ENCODE measurements at regions not wholly inside any gene's neighbourhood (a gene's known extent, or its start where the extent isn't known, plus 50 kb on each side); places are given as distances from the start of the nearest gene placed in this dataset.

DNA sequence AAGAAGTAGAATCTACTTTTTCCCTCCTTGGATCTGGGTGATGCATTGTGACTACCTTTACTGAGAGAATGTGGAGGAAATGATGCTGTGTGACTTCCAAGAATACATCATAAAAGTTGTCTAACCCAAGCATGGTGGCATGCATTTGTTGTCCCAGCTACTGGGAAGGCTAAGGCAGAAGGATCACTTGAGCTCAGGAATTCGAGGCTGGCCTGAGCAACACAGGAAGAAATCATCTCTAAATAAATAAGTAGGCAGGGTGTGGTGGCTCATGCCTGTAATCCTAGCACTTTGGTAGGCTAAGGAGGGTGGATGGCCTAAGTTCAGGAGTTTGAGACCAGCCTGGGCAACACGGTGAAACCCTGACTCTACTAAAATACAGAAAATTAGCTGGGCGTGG lies 143.2 kb upstream of the VLDLR start:
- H3K4me2 ChIP-seq (ENCODE audit: low read length), result peak overlapping the region; percentile 38
- no peaks in the 10 kb centered on the region for H4K20me1 ChIP-seq (ENCODE audit: insufficient read depth, low read length)
- FAIRE-seq, result no peak
- H2AFZ ChIP-seq (ENCODE audit: low read depth, low read length), result no peak overlapping the region
- no peak overlapping the region for H3K27ac ChIP-seq (ENCODE audit: low read depth, low read length)
- H3K27me3 ChIP-seq (ENCODE audit: insufficient read depth, low read length), result no peaks in the 10 kb centered on the region
- H3K36me3 ChIP-seq (ENCODE audit: insufficient read depth, low read length), result no peaks in the 10 kb centered on the region
- peaks cover 6% of the 10 kb centered on the region for H3K36me3 Mint-ChIP-seq (ENCODE audit: low read depth, unreplicated experiment)
- no peaks in the 10 kb centered on the region for H3K9me3 ChIP-seq (ENCODE audit: insufficient read depth, low read depth, low read length)
- no peak overlapping the region for H3K9ac ChIP-seq (ENCODE audit: low read length)
- TF ChIP-seq, protein P1, sequence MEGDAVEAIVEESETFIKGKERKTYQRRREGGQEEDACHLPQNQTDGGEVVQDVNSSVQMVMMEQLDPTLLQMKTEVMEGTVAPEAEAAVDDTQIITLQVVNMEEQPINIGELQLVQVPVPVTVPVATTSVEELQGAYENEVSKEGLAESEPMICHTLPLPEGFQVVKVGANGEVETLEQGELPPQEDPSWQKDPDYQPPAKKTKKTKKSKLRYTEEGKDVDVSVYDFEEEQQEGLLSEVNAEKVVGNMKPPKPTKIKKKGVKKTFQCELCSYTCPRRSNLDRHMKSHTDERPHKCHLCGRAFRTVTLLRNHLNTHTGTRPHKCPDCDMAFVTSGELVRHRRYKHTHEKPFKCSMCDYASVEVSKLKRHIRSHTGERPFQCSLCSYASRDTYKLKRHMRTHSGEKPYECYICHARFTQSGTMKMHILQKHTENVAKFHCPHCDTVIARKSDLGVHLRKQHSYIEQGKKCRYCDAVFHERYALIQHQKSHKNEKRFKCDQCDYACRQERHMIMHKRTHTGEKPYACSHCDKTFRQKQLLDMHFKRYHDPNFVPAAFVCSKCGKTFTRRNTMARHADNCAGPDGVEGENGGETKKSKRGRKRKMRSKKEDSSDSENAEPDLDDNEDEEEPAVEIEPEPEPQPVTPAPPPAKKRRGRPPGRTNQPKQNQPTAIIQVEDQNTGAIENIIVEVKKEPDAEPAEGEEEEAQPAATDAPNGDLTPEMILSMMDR (IDR thresholded peaks at IDR 0.05; ENCODE audit: insufficient read depth, low read depth, low read length), result no peak
- TF ChIP-seq EZH2 (IDR thresholded peaks at IDR 0.05; ENCODE audit: insufficient read depth, low read length), result no peak
- H3K4me3 ChIP-seq (ENCODE audit: insufficient read depth, low read depth, low read length), result no peak overlapping the region
- peaks cover 4% of the 10 kb centered on the region for H3K4me1 Mint-ChIP-seq (ENCODE audit: low read depth, unreplicated experiment)
- no peaks in the 10 kb centered on the region for H3K79me2 ChIP-seq (ENCODE audit: insufficient read depth, low read length)
- no peak overlapping the region for H3K4me3 Mint-ChIP-seq (ENCODE audit: unreplicated experiment)
- H3K27me3 Mint-ChIP-seq (ENCODE audit: low read depth, unreplicated experiment), result no peaks in the 10 kb centered on the region
- no peak overlapping the region for H3K27ac Mint-ChIP-seq (ENCODE audit: unreplicated experiment)
- DNase-seq (ENCODE audit: low read depth), result no peak
- peaks cover 5% of the 10 kb centered on the region for H3K4me1 ChIP-seq (ENCODE audit: insufficient read depth, low read length)
- H3K9me3 Mint-ChIP-seq (ENCODE audit: unreplicated experiment), result no peaks in the 10 kb centered on the region

DNA sequence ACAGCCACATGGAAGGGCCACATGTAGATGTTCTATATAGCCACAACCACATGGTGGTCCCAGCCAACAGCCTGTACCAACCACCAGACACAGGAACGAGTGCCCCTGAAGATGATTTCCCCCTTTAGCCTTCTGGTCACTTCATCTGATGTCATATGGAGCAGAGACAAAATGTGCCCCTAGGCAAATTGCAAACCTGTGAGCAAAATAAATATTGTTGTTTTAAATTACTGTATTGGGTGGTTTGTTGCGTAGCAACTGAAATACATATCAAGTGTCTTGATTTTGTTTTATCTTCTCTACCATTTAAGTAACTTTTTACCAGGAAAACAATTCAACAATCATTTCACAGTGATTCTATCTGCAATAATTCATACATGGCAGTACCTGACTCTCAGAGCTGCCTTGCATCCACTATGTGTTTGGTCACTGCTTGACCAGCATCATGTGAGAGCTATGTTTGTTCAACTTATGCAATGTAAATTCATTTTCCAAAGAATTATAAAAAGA lies 142.5 kb upstream of the VLDLR start:
- Mint-ChIP-seq H3K27ac (ENCODE audit: unreplicated experiment) (no peak overlapping the region), H3K27me3 (ENCODE audit: low read depth, unreplicated experiment) (no peaks in the 10 kb centered on the region), H3K4me1 (ENCODE audit: low read depth, unreplicated experiment) (peaks cover 4% of the 10 kb centered on the region), H3K4me3 (ENCODE audit: unreplicated experiment) (no peak overlapping the region), H3K36me3 (ENCODE audit: low read depth, unreplicated experiment) (peaks cover 6% of the 10 kb centered on the region), H3K9me3 (ENCODE audit: unreplicated experiment) (no peaks in the 10 kb centered on the region)
- FAIRE-seq, result no peak
- Histone ChIP-seq H2AFZ (ENCODE audit: low read depth, low read length) (no peak overlapping the region), H3K36me3 (ENCODE audit: insufficient read depth, low read length) (no peaks in the 10 kb centered on the region), H3K4me1 (ENCODE audit: insufficient read depth, low read length) (peaks cover 5% of the 10 kb centered on the region), H4K20me1 (ENCODE audit: insufficient read depth, low read length) (no peaks in the 10 kb centered on the region), H3K4me2 (ENCODE audit: low read length) (no peak overlapping the region), H3K79me2 (ENCODE audit: insufficient read depth, low read length) (no peaks in the 10 kb centered on the region), H3K27ac (ENCODE audit: low read depth, low read length) (no peak overlapping the region), H3K27me3 (ENCODE audit: insufficient read depth, low read length) (no peaks in the 10 kb centered on the region), H3K9ac (ENCODE audit: low read length) (no peak overlapping the region), H3K9me3 (ENCODE audit: insufficient read depth, low read depth, low read length) (no peaks in the 10 kb centered on the region), H3K4me3 (ENCODE audit: insufficient read depth, low read depth, low read length) (no peak overlapping the region)
- DNase-seq (ENCODE audit: low read depth), result no peak
- TF ChIP-seq, protein P1 (IDR thresholded peaks at IDR 0.05; ENCODE audit: insufficient read depth, low read depth, low read length), result no peak
- TF ChIP-seq EZH2 (IDR thresholded peaks at IDR 0.05; ENCODE audit: insufficient read depth, low read length), result no peak

DNA sequence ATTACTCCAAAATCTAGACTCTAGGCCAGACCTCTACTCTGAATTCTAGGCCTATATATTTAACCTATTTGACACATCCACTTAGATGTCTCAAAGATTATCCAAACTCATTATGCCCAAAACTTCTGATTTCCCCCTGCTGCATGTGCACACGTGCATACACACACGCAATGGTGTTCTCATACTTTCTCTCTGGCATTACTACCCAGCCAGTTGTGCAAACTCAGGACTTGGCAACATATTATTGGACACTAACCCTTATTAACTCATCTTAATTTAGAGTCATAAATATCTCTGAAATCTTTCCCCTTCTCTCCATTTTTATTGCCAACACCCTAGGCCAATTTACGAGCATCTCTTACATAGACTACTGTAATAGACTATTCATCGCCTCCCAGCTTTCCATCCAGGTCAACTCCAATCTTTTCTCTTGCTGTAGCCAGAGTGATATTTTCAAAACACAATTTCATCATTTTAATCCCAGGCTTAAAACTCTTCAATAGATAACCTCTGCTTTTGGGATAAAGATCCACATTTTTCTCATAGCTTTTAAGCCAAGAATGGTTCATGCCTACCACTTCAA lies 141.2 kb upstream of the VLDLR start:
- peaks cover 4% of the 10 kb centered on the region for H3K4me1 Mint-ChIP-seq (ENCODE audit: low read depth, unreplicated experiment)
- Histone ChIP-seq H3K9ac (ENCODE audit: low read length) (no peak overlapping the region), H2AFZ (ENCODE audit: low read depth, low read length) (no peak overlapping the region), H3K9me3 (ENCODE audit: insufficient read depth, low read depth, low read length) (no peaks in the 10 kb centered on the region), H3K4me2 (ENCODE audit: low read length) (no peak overlapping the region), H3K27ac (ENCODE audit: low read depth, low read length) (no peak overlapping the region), H3K4me1 (ENCODE audit: insufficient read depth, low read length) (peaks cover 5% of the 10 kb centered on the region), H3K27me3 (ENCODE audit: insufficient read depth, low read length) (no peaks in the 10 kb centered on the region), H3K79me2 (ENCODE audit: insufficient read depth, low read length) (no peaks in the 10 kb centered on the region), H3K4me3 (ENCODE audit: insufficient read depth, low read depth, low read length) (no peak overlapping the region), H3K36me3 (ENCODE audit: insufficient read depth, low read length) (no peaks in the 10 kb centered on the region), H4K20me1 (ENCODE audit: insufficient read depth, low read length) (no peaks in the 10 kb centered on the region)
- H3K9me3 Mint-ChIP-seq (ENCODE audit: unreplicated experiment), result no peaks in the 10 kb centered on the region
- H3K36me3 Mint-ChIP-seq (ENCODE audit: low read depth, unreplicated experiment), result peaks cover 6% of the 10 kb centered on the region
- DNase-seq (ENCODE audit: low read depth), result no peak
- no peak for TF ChIP-seq EZH2 (IDR thresholded peaks at IDR 0.05; ENCODE audit: insufficient read depth, low read length)
- TF ChIP-seq, protein P1 (IDR thresholded peaks at IDR 0.05; ENCODE audit: insufficient read depth, low read depth, low read length), result no peak
- H3K4me3 Mint-ChIP-seq (ENCODE audit: unreplicated experiment), result no peak overlapping the region
- FAIRE-seq, result no peak
- no peak overlapping the region for H3K27ac Mint-ChIP-seq (ENCODE audit: unreplicated experiment)
- H3K27me3 Mint-ChIP-seq (ENCODE audit: low read depth, unreplicated experiment), result no peaks in the 10 kb centered on the region

Data from astrocyte (in vitro differentiated cells and primary cell).